Endothelial cell of umbilical vein (primary cell): ENCODE measurements at regions not wholly inside any gene's neighbourhood (a gene's known extent, or its start where the extent isn't known, plus 50 kb on each side); places are given as distances from the start of the nearest gene placed in this dataset.

Experiments used
- EZH2 ChIP-seq: IDR thresholded peaks from 2 replicates; pipeline ENCODE4 v1.6.1; 2012; ENCODE audit warnings: borderline replicate concordance, low read depth, mild to moderate bottlenecking, moderate library complexity, low read length, inconsistent platforms; ENCODE audit not compliant: severe bottlenecking
- FOS ChIP-seq: IDR thresholded peaks from 2 replicates; pipeline ENCODE4 v1.6.1; 2011; ENCODE audit warnings: mild to moderate bottlenecking, low read length, moderate library complexity, borderline replicate concordance; ENCODE audit not compliant: insufficient read depth
- GATA2 ChIP-seq: IDR thresholded peaks from 2 replicates; pipeline ENCODE4 v1.7.0; 2011; ENCODE audit warnings: low read depth, mild to moderate bottlenecking, moderate library complexity, mixed read lengths, low read length; ENCODE audit not compliant: insufficient read length, insufficient read depth
- JUN ChIP-seq: IDR thresholded peaks from 2 replicates; pipeline ENCODE4 v1.6.1; 2011; ENCODE audit warnings: borderline replicate concordance, low read depth; ENCODE audit not compliant: insufficient read length, insufficient read depth
- MAX ChIP-seq: IDR thresholded peaks from 2 replicates; pipeline ENCODE4 v1.6.1; 2011; ENCODE audit not compliant: insufficient read depth, insufficient read length
- POLR2A ChIP-seq: IDR thresholded peaks from 2 replicates; pipeline ENCODE4 v1.6.1; 2012; ENCODE audit warnings: low read depth, mild to moderate bottlenecking, control low read depth, low read length
- POLR2AphosphoS5 ChIP-seq: IDR thresholded peaks from 2 replicates; pipeline ENCODE4 v1.6.1; 2012; ENCODE audit warnings: low read depth, mild to moderate bottlenecking, control low read depth, low read length, moderate library complexity; ENCODE audit not compliant: insufficient read depth
- TF ChIP-seq, protein P1 (sequence below), 2 donors: IDR thresholded peaks; 1 replicate in 1 of 2; 2 replicates in 1 of 2; pipeline ENCODE4 v1.5.1; 2011; ENCODE audit warnings: low read length in 2 of 2, mild to moderate bottlenecking in 2 of 2, moderate library complexity in 2 of 2, control low read depth in 1 of 2, inconsistent platforms in 1 of 2, low read depth in 1 of 2; ENCODE audit not compliant: insufficient read depth in 1 of 2; ENCODE audit errors: extremely low read depth in 1 of 2

GRCh38 chr13:74201530-74201929, 67.3 kb upstream of the KLF12 start:
- TF ChIP-seq, protein P1, sequence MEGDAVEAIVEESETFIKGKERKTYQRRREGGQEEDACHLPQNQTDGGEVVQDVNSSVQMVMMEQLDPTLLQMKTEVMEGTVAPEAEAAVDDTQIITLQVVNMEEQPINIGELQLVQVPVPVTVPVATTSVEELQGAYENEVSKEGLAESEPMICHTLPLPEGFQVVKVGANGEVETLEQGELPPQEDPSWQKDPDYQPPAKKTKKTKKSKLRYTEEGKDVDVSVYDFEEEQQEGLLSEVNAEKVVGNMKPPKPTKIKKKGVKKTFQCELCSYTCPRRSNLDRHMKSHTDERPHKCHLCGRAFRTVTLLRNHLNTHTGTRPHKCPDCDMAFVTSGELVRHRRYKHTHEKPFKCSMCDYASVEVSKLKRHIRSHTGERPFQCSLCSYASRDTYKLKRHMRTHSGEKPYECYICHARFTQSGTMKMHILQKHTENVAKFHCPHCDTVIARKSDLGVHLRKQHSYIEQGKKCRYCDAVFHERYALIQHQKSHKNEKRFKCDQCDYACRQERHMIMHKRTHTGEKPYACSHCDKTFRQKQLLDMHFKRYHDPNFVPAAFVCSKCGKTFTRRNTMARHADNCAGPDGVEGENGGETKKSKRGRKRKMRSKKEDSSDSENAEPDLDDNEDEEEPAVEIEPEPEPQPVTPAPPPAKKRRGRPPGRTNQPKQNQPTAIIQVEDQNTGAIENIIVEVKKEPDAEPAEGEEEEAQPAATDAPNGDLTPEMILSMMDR (IDR thresholded peaks at IDR 0.05; ENCODE audit: extremely low read depth in 1 of 2, insufficient read depth in 1 of 2, low read depth in 1 of 2, low read length in 2 of 2) = no peak
- TF ChIP-seq POLR2A = no peak
- TF ChIP-seq POLR2AphosphoS5 = no peak
- TF ChIP-seq JUN = no peak
- TF ChIP-seq EZH2 = no peak
- no peak for TF ChIP-seq MAX
- TF ChIP-seq FOS = no peak
- TF ChIP-seq GATA2 = no peak
